ENCODE measurements at regions not wholly inside any gene's neighbourhood (a gene's known extent, or its start where the extent isn't known, plus 50 kb on each side); places are given as distances from the start of the nearest gene placed in this dataset.
"Not testable (repeated sequence)": the region's sequence is repeated elsewhere in the genome, so short reads cannot be mapped to it uniquely, and the experiment has no call there.

- no peak for ATAC-seq (ENCODE audit: low FRiP score)
- DNase-seq (ENCODE audit: low spot score), result no peak
- TF ChIP-seq CTCF (IDR thresholded peaks at IDR 0.05), result no peak
Observed at GRCh38 chr6:141208101-141208500, 924.6 kb upstream of the GJE1 start.

GRCh38 chr6:141203902-141204575 lies 928.7 kb upstream of the GJE1 start:
- DNase-seq (ENCODE audit: low spot score) (no peak), ATAC-seq (ENCODE audit: low FRiP score) (no peak)
- no peak for TF ChIP-seq CTCF (IDR thresholded peaks at IDR 0.05)

- no peak for ATAC-seq (ENCODE audit: low FRiP score)
- no peak for DNase-seq (ENCODE audit: low spot score)
- no peak for TF ChIP-seq CTCF (IDR thresholded peaks at IDR 0.05)
Observed at GRCh38 chr6:141202626-141203025, 930.1 kb upstream of the GJE1 start.

GRCh38 chr6:141199074-141199473 lies 933.7 kb upstream of the GJE1 start:
- ATAC-seq (ENCODE audit: low FRiP score), result no peak
- no peak for DNase-seq (ENCODE audit: low spot score)
- no peak for TF ChIP-seq CTCF (IDR thresholded peaks at IDR 0.05)

GRCh38 chr6:141195251-141195832 lies 937.4 kb upstream of the GJE1 start:
- no peak for TF ChIP-seq CTCF (IDR thresholded peaks at IDR 0.05)
- ATAC-seq (ENCODE audit: low FRiP score) (no peak), DNase-seq (ENCODE audit: low spot score) (no peak)

GRCh38 chr6:141183368-141183767 lies 949.4 kb upstream of the GJE1 start:
- ATAC-seq (ENCODE audit: low FRiP score), result no peak
- TF ChIP-seq CTCF (IDR thresholded peaks at IDR 0.05), result no peak

GRCh38 chr6:141175458-141175857 lies 957.3 kb upstream of the GJE1 start:
- DNase-seq (ENCODE audit: low spot score); ATAC-seq (ENCODE audit: low FRiP score): not testable (repeated sequence)

More at GRCh38 chr6:141183368-141183767, 949.4 kb upstream of the GJE1 start:
- DNase-seq (ENCODE audit: low spot score), result no peak
